Caco-2 (cell line): ENCODE measurements at regions not wholly inside any gene's neighbourhood (a gene's known extent, or its start where the extent isn't known, plus 50 kb on each side); places are given as distances from the start of the nearest gene placed in this dataset.
A peak's percentile ranks its signal among the peaks of the same experiment; 100 is the strongest.

Source experiments
- BruUV-seq: library from RNA; stranded (reverse); fragments of 400-500 nt; replicated peaks from 2 replicates; lab custom pipeline; 2021; lab: Mats Ljungman, UMichigan
- CTCF ChIA-PET: fragments of 300-600 bp; sonication (Branson Sonifier 250); formaldehyde crosslinking; loops from one replicate; lab custom pipeline; 2022; ENCODE audit warnings: antibody characterized with exemption; lab: Charles Lee
- POLR2A ChIA-PET: fragments of 300-600 bp; sonication (Branson Sonifier 250); formaldehyde crosslinking; loops from one replicate; lab custom pipeline; 2022; ENCODE audit warnings: antibody characterized with exemption; lab: Charles Lee
- DNase-seq, 2 experiments: peaks; one replicate each; pipeline versions ENCODE4 v3.0.0 to v3.0.0-alpha.2; 2020 to 2022
- H3K27me3 ChIP-seq: replicated peaks from 2 replicates; pipeline ENCODE4 v1.6.0; 2011; ENCODE audit warnings: low read length; ENCODE audit not compliant: control insufficient read depth, insufficient read depth
- H3K36me3 ChIP-seq: 2 replicates; pipeline ENCODE4 v1.5.1; 2011; ENCODE audit warnings: low read length; ENCODE audit not compliant: control insufficient read depth, insufficient read depth
- H3K4me1 ChIP-seq: fragments of 250-450 bp; sonication (Bioruptor Pico); 2 replicates; pipeline ENCODE4 v1.5.1; 2020; ENCODE audit warnings: mild to moderate bottlenecking
- H3K4me3 ChIP-seq: 2 replicates; pipeline ENCODE4 v1.5.1; 2011; ENCODE audit warnings: low read depth, mild to moderate bottlenecking, control low read depth, low read length
- H3K9me3 ChIP-seq: fragments of 250-450 bp; sonication (Bioruptor Pico); 2 replicates; pipeline ENCODE4 v1.5.1; 2020; ENCODE audit warnings: mild to moderate bottlenecking, moderate library complexity
- H3K27ac Mint-ChIP-seq: one replicate; pipeline ENCODE4 v1.8.0; 2022; ENCODE audit warnings: mixed read lengths; ENCODE audit not compliant: unreplicated experiment
- H3K27me3 Mint-ChIP-seq: one replicate; pipeline ENCODE4 v1.8.0; 2022; ENCODE audit warnings: mixed read lengths; ENCODE audit not compliant: insufficient read depth, unreplicated experiment
- H3K36me3 Mint-ChIP-seq: one replicate; pipeline ENCODE4 v1.8.0; 2022; ENCODE audit warnings: mild to moderate bottlenecking, mixed read lengths; ENCODE audit not compliant: insufficient read depth, unreplicated experiment
- H3K4me1 Mint-ChIP-seq: one replicate; pipeline ENCODE4 v1.8.0; 2022; ENCODE audit warnings: low read depth, mixed read lengths; ENCODE audit not compliant: unreplicated experiment
- H3K4me3 Mint-ChIP-seq: one replicate; pipeline ENCODE4 v1.8.0; 2022; ENCODE audit warnings: mild to moderate bottlenecking, moderate library complexity, mixed read lengths; ENCODE audit not compliant: unreplicated experiment
- H3K9me3 Mint-ChIP-seq: one replicate; pipeline ENCODE4 v1.8.0; 2022; ENCODE audit warnings: mixed read lengths; ENCODE audit not compliant: unreplicated experiment
- intact Hi-C: fragments of 100-400 bp; cut with micrococcal nuclease; formaldehyde crosslinking; loops from one replicate; pipeline ENCODE4 v1.10.0; 2022; ENCODE audit not compliant: unreplicated experiment
- TF ChIP-seq, protein P1 (sequence below), 2 experiments: fragments of 200-600 bp in 1 of 2; IDR thresholded peaks; 1 replicate in 1 of 2; 2 replicates in 1 of 2; pipeline versions ENCODE4 v1.5.1 to v1.8.0; 2011 to 2022; ENCODE audit warnings: antibody characterized with exemption in 1 of 2, control low read depth in 1 of 2, inconsistent platforms in 1 of 2, low read depth in 1 of 2, low read length in 1 of 2, mild to moderate bottlenecking in 1 of 2, moderate library complexity in 1 of 2; ENCODE audit not compliant: insufficient read depth in 1 of 2, severe bottlenecking in 1 of 2, unreplicated experiment in 1 of 2

DNA sequence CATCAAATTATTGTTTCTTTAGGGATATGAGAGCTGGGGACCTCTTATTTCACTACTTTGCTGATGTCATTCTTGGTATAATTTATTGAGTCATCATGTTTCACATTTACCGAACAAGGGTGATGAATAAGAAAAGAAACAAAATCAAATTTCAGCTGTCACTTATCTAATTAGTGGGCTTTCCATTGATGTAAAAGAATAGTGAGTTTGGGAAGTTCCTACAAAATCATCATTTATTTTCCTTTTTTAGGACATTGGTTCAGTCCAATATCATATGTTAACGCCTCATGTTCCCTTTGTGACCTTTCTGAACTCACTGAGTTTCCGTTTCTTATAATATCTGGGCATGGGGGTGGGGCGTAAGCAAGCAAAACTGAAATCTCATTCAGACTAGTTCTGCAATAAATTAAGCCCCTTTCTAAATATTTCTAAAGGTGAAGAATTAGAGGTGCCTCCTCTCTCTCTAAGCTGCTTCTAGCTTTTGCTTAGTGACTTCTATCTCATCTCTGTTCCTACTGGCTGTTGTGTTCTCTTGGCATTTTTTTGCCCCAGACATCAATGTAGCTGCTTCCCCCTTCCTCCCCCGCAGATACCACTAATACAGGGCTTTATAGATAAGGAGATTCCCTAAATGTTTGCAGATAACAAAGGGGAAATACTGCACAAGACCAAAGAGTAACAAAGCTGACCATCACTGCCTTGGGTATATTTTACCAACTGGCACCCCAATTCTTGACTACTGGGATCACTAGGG is 238.0 kb upstream of the CTNNB1 start:
- H3K4me3 Mint-ChIP-seq = no peak overlapping the region
- Histone ChIP-seq H3K9me3 (no peaks in the 10 kb centered on the region; the same call in 1 of the 2 replicates), H3K27me3 (no peaks in the 10 kb centered on the region), H3K36me3 (no peaks in the 10 kb centered on the region), H3K4me3 (no peak overlapping the region), H3K4me1 (peaks cover 13% of the 10 kb centered on the region)
- H3K27me3 Mint-ChIP-seq = no peaks in the 10 kb centered on the region
- intact Hi-C loops = no loop called here
- DNase-seq = peak in 1 of 2 experiments; percentile 28
- POLR2A ChIA-PET = no interaction called here
- TF ChIP-seq, protein P1, sequence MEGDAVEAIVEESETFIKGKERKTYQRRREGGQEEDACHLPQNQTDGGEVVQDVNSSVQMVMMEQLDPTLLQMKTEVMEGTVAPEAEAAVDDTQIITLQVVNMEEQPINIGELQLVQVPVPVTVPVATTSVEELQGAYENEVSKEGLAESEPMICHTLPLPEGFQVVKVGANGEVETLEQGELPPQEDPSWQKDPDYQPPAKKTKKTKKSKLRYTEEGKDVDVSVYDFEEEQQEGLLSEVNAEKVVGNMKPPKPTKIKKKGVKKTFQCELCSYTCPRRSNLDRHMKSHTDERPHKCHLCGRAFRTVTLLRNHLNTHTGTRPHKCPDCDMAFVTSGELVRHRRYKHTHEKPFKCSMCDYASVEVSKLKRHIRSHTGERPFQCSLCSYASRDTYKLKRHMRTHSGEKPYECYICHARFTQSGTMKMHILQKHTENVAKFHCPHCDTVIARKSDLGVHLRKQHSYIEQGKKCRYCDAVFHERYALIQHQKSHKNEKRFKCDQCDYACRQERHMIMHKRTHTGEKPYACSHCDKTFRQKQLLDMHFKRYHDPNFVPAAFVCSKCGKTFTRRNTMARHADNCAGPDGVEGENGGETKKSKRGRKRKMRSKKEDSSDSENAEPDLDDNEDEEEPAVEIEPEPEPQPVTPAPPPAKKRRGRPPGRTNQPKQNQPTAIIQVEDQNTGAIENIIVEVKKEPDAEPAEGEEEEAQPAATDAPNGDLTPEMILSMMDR (IDR thresholded peaks at IDR 0.05; ENCODE audit: insufficient read depth in 1 of 2, low read depth in 1 of 2, low read length in 1 of 2, severe bottlenecking in 1 of 2, unreplicated experiment in 1 of 2) = no peak
- peaks cover 34% of the 10 kb centered on the region for H3K9me3 Mint-ChIP-seq
- CTCF ChIA-PET = interaction anchor here (0.6 kb wide), 1 partner anchor 16 kb away, joined by 5 read pairs; no protein-coding TSS in a partner anchor
- peaks cover 7% of the 10 kb centered on the region for H3K4me1 Mint-ChIP-seq
- no peak overlapping the region for H3K27ac Mint-ChIP-seq
- H3K36me3 Mint-ChIP-seq = no peaks in the 10 kb centered on the region
- BruUV-seq = no TSS peak

DNA sequence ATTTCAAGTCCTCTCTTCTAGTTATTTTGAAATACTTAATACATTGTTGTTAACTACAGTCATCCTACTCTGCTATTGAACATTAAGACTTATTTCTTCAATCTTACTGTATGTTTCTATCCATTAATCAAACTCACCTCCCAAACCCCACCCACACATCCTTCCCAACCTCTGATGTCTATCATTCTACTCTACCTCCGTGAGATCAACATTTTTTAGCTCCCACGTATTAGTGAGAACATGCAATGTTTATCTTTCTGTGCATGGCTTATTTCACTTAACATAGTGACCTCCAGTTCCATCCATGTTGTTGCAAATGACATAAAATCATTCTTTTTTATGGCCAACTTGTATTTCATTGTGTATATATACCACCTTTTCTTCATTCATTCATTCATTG is 236.6 kb upstream of the CTNNB1 start:
- ChIA-PET POLR2A (no interaction called here), CTCF (no interaction called here)
- TF ChIP-seq, protein P1 (IDR thresholded peaks at IDR 0.05; ENCODE audit: insufficient read depth in 1 of 2, low read depth in 1 of 2, low read length in 1 of 2, severe bottlenecking in 1 of 2, unreplicated experiment in 1 of 2) = no peak
- no peaks in the 10 kb centered on the region for H3K36me3 Mint-ChIP-seq
- no peaks in the 10 kb centered on the region for H3K27me3 Mint-ChIP-seq
- Histone ChIP-seq H3K27me3 (no peaks in the 10 kb centered on the region), H3K9me3 (no peaks in the 10 kb centered on the region; the same call in 1 of the 2 replicates), H3K4me3 (no peak overlapping the region), H3K4me1 (peaks cover 13% of the 10 kb centered on the region), H3K36me3 (no peaks in the 10 kb centered on the region)
- peaks cover 34% of the 10 kb centered on the region for H3K9me3 Mint-ChIP-seq
- no peak overlapping the region for H3K27ac Mint-ChIP-seq
- intact Hi-C loops = no loop called here
- H3K4me1 Mint-ChIP-seq = peaks cover 7% of the 10 kb centered on the region
- no peak overlapping the region for H3K4me3 Mint-ChIP-seq
- no TSS peak for BruUV-seq
- DNase-seq = no peak

DNA sequence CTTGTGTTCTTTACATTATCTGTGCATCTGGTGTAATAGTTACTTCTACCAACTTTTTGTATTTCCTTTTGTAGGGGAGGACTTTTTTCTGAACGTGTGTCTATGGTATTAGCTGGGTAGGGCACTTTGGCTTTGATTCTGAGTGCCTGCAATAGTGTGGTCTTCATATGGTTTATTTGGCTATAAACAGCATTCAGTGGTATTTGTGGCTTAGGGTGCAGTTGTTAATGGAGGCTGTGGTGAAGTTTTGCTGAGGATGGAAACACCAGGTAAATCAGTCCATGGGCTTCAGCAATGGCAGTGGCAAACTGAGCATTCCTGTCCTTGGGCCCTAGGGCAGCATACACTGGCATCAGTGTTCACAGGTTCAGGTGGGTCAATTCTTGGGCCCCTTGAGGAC is 230.6 kb upstream of the CTNNB1 start:
- ChIA-PET POLR2A (no interaction called here), CTCF (no interaction called here)
- Histone ChIP-seq H3K36me3 (no peaks in the 10 kb centered on the region), H3K4me3 (no peak overlapping the region), H3K9me3 (no peaks in the 10 kb centered on the region; the same call in 1 of the 2 replicates), H3K4me1 (peaks cover 16% of the 10 kb centered on the region), H3K27me3 (no peaks in the 10 kb centered on the region)
- H3K27ac Mint-ChIP-seq = no peak overlapping the region
- no TSS peak for BruUV-seq
- H3K36me3 Mint-ChIP-seq = no peaks in the 10 kb centered on the region
- TF ChIP-seq, protein P1 (IDR thresholded peaks at IDR 0.05; ENCODE audit: insufficient read depth in 1 of 2, low read depth in 1 of 2, low read length in 1 of 2, severe bottlenecking in 1 of 2, unreplicated experiment in 1 of 2) = no peak
- H3K27me3 Mint-ChIP-seq = no peaks in the 10 kb centered on the region
- intact Hi-C loops = no loop called here
- H3K4me3 Mint-ChIP-seq = no peak overlapping the region
- no peak for DNase-seq
- peaks cover 17% of the 10 kb centered on the region for H3K4me1 Mint-ChIP-seq
- peaks cover 10% of the 10 kb centered on the region for H3K9me3 Mint-ChIP-seq
